ENCODE measurements at regions not wholly inside any gene's neighbourhood (a gene's known extent, or its start where the extent isn't known, plus 50 kb on each side); places are given as distances from the start of the nearest gene placed in this dataset.

DNA sequence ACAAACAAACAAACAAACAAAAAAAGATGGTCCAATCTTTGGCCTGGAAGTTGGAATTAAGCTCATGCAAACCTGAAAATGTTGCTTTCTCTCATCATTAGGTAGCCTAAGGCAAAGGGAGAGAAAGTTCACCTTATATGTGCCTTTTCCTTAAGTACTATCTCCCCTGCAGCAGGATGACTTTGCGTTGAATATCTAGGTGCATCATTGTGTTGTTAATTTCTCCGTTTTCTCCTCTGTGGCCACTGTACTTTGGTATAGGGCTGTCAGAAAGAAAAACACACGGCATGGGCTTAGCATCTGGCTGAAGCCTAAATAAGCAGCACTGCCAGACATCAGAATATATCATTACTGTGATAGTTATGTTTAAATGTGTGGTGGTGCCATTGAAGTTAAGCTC lies 345.5 kb downstream of the BCAT1 start:
- no peak for DNase-seq

DNA sequence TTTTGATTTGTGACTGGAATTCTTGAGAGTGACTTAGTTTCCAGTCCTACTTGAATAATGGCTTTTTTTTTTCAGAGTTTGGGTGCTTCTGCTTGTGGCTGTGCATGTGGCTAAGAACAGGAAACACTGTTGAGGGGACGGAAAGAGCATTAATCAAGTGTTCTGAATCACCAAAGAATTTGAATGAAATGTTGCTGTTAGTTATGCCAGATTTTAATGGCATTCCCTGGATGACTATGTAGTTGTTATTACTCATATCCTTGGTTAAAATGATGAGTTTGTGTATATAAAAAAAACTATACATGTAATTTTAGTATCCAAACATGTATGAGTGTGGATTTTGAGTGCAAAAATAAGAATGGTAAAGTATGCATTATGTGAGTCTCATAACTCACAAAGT lies 347.9 kb downstream of the BCAT1 start:
- no peak for DNase-seq

DNA sequence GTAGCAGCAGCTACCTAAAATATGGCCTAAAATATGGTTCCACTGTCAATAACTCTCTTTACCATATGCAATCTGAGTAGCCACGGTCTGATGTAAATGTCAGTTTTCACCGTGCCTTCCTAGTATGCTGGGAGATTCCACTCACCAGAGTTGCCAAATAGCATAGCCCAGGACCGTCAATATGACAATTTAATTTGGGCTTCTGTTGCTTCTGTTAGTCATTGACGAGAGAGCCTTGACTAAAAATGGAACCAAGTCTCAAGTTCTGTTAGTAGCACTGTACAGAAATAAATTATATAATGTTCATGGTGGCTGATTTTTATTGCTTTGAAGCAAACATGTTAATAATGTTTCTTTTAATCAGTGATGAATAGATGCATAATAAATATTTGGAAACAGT lies 348.4 kb downstream of the BCAT1 start:
- DNase-seq, result no peak

DNA sequence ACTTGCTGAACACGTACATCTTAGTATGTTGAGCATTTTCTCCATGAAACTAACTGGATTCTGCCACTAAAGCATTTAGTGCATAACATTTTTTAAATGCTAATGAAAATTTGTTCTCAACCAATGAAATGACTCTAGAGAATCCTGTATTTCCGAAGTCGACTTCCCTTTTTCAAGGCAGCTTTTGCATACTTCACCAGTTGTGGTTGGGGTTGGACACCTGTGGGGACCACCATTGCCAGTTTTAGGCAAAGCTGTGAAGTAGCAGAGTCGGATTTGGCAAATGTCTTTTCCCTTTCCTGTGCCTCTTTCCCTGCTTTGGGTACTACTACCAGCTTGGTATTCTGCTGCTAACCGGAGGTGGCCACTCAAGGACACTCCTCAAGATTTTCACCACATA lies 349.2 kb downstream of the BCAT1 start:
- no peak for DNase-seq

DNA sequence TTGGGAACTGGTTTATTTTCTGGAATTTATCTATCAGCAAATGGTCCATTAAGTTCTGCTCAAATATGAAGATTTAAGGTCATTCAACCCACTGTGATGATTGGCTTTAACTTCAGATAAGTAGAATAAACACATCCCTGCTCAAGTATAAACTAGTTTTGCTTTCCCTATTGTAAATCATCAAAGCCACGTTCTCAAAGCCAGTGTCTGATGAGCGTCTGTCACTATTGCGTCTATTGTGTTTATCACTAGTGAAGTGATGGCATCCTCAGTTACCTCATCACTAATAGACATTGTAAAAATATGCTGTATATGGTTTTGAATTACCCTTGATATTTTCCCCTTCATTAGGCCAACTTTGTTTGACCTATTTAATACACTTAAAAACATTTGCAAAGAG lies 351.3 kb downstream of the BCAT1 start:
- DNase-seq, result no peak

DNA sequence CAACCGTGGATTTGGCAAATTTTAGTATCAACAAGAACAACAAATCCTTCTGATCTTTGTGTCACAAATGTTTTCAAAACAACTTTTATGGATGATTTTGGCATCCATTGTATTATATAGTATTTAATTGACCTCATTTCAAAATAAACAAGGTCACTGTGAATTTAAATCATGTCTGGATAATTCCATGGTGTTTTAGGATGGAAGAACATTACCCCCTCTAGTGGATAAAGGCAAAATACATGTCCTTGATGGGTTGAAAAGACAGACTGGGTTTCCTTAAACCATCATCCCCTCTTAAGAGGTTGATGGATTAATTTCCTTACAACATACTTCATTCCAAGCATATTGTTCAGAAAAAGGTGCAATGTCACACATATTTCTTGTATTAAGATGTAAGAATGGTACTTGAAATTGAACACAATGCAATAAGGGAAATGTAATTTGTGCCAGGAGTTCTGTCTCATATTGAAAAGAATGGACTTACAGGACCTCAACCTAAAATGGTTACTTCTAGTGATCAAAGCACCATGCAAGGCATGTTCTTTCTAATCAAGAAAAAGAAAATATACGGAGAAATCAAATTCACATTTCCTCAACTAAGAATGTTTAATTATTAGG lies 352.0 kb downstream of the BCAT1 start:
- peak; percentile 49 for DNase-seq

DNA sequence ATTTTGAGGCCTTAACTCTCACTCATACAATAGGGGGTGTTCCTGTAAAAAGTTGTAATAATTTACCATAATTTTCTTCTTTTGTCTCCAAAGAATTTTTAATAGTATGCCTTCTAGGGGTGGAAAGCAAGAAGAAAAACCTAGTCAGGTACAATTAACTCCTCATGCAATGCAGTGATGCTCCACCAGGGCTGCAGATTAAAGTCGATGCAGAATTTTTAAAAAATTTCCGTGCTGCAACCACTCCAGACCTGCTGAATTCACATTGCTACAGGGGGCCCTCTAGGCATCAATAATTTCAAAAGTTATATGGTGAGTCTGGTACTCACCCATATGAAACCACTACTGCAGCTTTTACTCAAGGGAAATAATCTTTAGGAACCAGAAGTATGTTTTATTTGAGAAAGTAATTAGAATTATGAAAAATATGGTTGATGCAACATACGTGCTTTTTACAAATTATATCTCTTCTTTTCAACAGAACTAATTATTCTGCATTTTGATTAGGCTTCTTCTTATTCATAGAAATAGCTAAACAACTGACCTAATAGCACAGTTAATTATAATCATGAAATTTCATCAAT lies 353.2 kb downstream of the BCAT1 start:
- no peak for DNase-seq

DNA sequence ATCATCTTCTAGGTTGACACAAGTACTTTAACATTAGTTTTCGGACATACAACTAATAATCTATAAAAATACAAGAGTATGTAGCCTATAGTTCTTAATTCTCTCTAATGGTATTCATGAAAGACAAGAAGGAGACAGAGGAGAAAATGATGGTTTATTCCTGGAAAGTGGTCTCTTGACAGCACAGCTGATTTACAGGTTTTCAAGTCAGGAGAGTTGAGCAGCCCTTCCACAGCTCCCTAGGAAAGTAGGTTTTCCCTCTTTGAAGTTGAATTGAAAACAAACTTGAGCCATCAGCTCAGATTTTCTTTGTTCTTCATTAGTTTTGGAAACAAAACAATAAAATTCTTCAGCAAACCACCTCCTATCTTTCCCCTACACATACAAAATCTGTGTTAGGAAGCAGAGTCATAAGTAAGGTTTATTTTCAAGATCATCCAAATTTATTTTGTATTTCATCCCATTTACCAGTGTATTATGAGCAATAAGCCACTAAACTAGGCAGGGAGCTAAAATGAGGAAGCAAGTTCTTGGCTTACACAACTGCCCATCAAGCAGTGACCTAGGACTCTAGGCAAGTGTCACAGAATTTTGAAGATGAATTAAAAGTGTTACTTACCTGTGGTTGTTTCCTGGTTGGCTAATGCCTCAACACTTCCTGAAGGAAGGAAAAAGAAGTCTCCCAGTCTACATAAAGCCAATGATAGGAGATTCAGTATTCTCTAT lies 357.0 kb downstream of the BCAT1 start:
- DNase-seq, result peak; percentile 35

DNA sequence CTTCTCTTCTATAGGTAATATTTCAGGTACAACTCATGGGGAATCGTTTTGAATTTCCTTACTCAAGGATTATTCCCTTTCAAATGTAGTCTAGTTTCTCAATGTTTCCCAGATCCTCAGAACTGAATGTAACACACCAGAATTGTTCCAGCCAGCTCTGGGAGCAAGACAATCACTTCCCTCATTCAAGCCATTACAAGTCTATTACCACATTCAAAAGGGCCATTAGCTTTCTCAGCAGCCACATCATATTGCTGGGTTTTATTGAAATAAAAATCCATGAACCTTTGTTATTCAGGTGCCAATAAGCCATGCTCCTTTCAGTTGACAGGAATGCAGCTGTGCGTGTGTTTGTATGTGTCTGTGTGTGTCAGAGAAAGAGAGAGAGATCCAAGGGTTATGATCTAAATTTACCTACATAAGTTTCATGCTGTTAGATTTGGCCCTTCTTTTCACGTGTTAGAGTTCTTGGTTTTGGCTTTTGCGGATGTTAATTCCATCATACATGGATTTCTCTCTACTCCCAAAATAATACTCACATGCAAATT lies 357.7 kb downstream of the BCAT1 start:
- no peak for DNase-seq

DNA sequence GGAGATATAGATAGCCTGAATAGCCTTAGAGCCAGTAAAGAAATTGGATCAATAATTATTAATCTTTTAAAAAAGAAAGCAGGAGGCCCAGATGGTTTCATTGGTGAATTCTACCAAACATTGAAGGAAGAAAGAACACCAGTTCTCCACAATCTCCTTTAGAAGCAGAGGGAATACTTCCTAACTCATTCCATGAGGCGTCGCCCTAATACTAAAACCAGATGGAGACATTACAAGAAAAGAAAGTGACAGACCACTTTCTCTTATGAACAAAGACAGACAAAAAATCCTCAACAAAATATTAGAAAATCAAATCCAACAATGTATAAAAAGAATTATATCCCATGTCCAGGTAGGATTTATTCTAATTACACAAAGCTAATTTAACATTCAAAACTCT lies 362.6 kb downstream of the BCAT1 start:
- DNase-seq, result no peak

DNA sequence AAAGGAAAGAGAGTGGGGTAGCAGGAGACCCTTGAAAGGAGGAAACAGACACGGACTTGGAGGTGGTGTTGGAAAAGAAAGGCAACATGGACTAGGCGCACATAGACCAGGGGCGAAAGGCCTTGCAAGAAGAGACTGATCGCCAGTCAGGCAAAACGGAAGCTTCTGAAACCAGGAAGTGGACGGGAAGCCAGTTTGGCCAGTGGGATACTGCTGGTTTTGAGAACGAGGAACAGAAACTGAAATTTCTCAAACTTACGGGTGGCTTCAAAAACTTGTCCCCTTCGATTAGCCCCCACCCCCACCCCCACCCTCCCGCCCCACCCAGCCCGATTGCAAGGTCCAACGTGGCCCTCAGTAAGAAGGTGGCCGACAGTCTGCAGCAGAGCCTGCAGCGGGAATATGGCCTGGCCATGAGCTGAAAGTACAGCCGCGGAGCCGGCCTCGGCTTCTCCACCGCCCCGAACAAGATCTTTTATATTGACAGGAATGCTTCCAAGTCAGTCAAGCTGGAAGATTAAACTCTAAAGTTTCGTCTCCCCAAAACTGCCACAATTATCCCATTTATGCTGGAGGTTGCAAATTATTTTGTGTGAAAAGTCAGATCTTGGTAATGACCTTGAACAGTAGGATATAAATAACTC lies 364.7 kb downstream of the BCAT1 start:
- no peak for DNase-seq

DNA sequence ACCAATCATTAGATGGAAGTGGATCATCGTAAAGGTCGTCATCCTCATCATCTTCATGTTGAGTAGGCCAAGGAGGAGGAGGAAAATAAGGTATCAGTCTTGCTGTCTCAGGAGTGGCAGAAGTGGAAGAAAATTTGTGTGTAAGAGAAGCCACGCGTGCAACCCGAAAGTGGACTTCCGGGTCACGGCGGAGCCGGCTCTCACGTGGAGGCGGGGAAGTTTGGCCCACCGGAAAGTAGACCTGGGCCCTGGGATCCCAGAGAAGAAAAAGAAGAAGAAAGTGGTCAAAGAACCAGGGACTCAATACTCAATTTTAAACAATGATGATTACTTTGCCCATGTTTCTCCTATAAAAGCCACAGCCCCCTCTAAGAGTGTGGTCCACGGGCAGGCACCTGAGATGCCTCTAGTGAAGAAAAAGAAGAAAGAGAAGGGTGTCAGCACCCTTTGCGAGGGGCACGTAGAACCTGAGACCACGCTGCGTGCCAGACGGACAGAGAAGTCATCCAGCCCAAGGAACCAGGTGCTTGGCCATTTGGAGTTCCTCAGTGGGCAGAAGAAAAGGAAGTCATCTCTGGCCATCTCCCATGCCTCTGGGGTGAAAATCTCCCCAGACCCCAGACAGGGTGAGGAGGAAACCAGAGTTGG lies 365.8 kb downstream of the BCAT1 start:
- no peak for DNase-seq

DNA sequence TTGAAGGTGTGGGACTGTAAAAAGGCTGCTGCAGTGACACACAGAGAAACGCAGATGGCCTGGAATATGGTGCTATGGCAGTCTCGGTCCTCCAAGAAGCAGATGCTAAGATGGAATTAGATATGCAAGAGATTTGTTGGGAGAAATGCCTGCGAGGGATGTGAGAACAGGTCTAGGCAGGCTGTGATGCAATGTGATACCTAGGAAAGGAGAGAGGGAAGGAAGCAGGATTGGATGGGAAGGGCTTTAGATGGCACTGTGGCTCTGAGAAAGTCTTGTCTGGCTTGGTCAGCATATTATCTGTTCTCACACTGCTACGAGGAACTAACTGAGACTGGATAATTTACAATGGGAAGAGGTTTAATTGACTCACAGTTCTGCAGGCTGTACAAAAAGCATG lies 374.4 kb downstream of the BCAT1 start:
- DNase-seq, result no peak

DNA sequence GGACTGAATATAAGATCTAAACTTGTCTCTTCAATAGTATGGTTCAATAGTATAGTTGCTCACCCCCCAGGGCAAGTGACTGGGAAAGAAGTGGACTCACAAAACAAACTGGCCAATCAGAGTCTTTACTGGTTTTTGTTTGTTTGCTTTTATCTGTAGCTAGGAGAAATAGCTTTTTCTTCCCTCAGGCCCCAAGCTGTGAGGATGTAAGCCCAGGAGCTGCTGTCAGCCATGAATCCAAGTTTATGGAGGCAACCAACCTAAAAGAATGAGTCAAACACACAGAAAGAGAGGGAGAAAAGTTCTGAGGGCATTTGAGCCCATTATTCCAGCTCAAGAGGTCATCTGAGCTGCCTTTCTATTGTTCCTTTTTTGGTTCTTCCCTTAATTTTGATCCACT lies 375.3 kb downstream of the BCAT1 start:
- no peak for DNase-seq

DNA sequence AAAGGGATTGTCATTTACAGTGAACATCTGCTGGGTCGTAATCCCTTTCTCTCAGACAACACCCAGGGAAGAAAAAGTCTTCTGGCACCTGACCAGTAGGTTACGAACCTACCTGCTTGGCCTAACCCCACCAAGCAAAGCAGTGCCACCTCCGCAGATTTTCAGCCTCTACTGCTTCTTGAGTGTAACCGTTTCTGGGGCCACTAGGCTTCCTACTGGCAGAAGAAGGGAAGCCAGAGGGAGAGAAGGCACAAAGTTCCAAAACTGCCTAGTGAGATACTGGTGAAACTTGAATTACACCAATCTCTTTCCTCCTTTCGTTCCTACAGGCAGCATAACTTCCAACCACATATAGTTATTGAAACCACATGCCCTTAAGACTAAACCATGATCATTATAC lies 383.6 kb downstream of the BCAT1 start:
- DNase-seq, result no peak

DNA sequence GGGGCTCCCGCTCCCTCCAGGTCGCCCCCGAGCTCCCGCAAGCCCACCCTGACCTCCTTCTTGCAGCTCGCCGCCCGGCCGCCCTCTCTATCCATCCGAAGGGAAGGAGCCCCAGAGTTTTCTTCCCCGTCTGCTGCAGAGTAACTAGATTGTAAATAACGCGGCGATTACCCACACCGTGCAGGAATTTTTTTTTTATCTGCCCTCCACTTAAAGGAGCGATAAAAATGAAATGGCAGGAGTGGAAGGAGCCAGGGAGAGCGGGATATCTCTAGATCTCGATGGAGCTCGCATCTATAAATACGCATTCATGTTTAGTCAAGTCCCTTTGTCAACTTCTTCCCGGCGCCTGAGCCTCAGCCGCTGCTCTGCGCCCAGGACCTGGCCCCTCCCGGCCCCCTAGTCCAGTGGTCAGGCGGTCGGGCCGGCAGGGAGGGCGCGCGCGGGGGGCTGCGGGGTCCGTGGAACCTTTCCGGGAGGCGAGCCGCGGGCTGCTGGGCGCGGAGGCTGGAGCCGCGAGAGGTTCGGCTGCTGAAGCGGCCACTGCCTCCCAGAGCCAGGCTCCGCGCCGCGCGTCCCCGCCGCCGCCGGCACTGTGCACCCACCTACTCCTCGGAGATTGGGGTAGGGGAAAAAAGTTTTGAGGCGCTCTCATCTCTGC lies 386.0 kb downstream of the BCAT1 start:
- DNase-seq, result peak; percentile 73

DNA sequence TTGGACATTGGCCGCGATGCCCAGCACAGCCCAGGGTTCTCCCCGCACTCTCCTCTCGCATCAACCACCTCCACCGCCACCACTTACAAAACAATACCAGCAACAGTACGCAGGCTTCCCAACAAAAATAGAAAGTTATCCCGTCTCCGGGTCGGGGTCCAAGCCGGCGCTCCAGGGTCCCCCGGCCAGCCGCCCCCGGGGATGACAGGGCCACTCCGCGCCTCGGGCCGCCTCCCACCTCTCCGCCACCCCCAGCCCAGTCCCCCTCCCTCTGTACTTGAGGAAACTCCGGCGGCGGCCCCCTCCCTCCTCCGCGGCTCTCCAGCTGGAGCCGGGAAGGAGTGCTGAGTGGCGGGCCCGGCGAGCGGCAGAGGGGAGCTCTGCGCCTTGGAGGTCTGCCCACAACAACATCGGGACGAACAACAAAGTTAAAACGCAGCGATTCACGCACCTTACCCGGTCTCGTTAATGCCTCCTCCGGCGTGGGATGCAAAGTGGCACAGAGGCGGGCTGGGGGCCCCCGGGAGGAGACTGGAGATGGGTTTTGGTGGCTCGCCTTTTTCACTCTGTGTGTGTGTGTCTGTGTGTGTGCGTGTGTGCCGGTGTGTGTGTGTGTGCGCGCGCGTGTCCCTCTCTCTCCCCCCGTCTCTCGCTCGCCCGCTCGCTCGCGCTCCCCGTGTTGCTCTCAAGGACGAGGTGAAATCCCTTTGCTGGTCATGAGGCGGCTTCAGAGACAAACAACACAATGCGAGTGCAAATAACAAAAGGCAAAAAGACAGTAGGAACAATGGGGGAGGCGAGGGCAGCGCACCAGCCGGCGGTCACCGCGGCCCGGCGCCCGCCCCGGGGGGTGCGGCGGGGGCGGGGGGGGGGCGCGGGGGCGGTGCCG lies 386.8 kb downstream of the BCAT1 start:
- peak; percentile 84 for DNase-seq

DNA sequence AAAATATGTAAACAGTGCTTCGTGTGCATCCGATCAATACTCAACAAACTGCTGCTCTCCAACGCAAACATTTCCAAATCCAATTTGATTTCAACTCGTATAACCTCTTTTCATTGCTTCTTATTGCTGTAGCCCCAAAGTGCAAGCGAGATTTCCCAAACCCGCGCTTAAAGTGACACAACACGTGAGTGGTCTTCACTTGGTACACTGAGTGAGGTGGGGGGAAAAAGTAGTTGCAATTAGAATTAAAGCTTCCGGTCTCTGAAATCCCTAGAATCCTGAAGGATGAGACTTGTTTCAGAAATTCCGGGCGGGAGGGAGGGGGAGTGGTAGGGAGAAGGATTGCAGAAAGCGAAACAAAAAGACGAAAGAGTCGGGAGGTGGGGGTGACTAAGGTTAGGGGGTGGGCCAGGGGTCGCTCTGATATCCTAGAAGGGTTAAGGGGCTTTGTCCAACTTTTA lies 387.5 kb downstream of the BCAT1 start:
- peak; percentile 46 for DNase-seq

DNA sequence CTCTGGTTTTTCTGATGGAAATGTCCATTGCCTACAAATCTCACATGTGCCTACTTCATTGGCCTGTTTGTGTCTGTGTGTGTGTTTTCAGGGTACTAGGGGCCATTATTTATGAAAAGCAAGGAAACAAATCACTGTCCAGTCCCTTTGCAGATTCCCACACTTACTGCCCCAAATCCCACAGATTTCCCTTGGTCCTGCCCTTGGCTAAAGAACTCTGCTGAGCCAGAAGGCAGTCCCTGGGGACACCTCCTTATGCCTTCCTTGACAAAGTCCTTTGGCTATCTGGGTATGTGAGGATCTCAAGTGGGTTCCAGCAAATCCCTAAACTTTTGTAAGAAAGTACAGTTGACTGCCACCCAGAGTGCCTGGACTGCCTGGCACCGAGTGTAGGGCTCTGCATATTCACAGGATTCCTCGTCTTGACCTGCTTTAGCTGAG lies 388.1 kb downstream of the BCAT1 start:
- no peak for DNase-seq

DNA sequence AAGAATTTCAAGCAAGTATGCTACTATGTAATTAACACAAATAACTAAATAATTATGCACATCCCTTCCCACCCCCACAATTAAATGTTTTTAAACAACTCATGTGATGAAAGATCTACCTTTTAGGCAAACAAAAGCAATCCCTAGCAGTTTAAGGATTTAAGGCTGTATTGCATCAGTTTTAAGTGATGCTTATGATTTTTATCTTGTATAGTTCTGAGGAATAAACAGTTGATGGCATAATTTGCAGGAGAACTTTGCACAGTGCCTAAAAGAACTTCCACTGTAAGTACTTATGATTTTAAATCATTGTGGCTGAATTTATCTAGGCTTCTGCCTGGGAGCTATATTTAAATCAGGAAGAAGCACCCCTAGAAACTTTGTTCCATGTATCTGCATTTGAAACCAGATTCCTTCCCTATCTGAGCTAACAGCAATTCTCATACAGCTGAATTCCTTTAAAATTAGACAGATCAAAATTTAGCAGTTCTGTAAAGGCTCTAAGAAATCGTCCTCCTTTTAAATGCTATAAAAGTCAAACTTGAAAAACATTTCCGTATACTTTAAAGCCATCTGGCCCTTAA lies 388.6 kb downstream of the BCAT1 start:
- no peak for DNase-seq
